Right hindlimb (tissue), 1 donor: ENCODE measurements at regions not wholly inside any gene's neighbourhood (a gene's known extent, or its start where the extent isn't known, plus 50 kb on each side); places are given as distances from the start of the nearest gene placed in this dataset.

ENCODE experiments used
- DNase-seq: peaks from one replicate; pipeline ENCODE4 v3.0.0-alpha.2; 2018

DNA sequence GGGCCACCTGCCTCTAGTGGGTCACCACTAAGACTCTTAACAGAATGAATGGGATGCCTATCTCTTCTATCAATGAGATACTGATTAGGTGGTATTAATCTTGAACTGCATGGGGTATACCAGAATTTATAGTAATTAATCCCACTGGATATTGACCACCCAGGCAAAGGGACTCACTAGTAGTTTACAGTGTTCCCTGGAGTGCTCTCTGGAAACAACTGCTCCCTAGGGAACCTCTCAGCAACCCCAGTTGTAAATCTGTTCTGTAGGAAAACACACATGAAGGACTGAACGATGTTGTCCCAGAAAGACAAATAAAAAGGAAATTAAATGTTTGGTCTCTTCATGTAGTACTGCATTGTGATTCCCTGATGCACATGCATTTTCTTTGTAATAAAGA, 430.5 kb downstream of the HLX start:
- DNase-seq, result no peak

GRCh38 chr1:221310180-221310579, 430.9 kb downstream of the HLX start:
- DNase-seq, result no peak

- no peak for DNase-seq
These were observed 426.6 kb downstream of the DUSP10 start for GRCh38 chr1:221315330-221315729.

GRCh38 chr1:221316491-221317056, 425.3 kb downstream of the DUSP10 start:
- DNase-seq, result no peak

- DNase-seq, result no peak
These were observed 424.4 kb downstream of the DUSP10 start for GRCh38 chr1:221317537-221317936.

DNA sequence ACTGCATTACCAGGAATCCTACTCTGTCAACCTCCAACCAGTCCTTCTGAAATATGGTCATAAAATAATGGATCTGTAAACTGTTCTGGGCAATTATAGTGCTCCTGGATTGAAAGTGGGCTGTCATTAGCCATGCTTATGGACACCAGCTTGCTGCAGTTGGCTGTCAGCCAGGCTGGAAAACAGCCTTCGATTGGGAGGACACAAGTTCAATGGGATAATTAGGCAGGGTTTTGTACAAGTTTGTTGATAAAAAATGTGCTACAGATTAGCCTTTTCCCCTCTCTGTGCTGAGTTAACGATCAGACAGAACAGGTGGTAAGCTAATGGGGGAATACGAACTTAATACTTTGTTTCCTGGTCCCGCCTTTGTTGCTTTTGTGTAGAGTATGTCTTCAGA, 413.9 kb downstream of the DUSP10 start:
- DNase-seq, result no peak

GRCh38 chr1:221328371-221328770, 413.5 kb downstream of the DUSP10 start:
- no peak for DNase-seq

DNA sequence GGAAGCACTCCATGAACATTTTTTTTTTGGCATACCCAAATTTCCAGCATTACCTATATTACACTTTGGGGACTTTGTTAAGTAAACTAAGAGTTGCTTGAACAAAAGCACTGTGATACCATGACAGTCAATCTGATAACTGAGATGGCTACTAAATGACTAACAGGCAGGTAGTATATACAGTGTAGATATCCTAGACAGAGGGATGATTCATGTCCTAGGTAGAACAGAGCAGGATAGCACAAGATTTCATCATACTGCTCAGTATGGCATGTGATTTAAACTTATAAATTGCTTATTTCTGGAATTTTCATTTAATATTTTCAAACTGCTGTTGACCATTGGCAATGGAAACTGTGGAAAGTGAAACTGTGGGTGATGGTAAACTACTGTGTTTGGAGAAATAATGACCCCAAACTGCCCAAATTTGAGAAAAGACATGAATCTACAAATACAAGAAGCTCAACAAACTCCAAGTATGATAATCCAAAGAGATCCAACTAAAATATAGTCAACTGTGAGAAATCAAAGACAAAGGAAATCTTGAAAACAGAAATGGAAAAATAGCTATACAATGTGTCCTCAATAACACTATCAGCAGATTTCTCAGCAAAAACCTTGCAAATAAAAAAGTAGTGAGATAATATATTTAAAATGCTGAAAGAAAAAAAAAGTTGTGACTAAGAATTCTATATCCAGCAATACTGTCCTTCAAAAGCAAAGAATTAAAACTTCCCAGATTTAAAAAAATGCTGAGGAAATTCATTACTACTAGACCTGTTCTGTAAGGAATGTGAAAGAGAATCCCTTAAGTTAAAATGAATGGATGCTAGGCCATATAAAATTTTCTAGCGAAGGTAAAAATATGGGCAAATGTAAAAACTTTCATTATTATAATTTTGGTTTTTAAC, 410.4 kb downstream of the DUSP10 start:
- no peak for DNase-seq

GRCh38 chr1:221334062-221334461, 407.8 kb downstream of the DUSP10 start:
- no peak for DNase-seq

- peak; percentile 49 for DNase-seq
These were observed 406.5 kb downstream of the DUSP10 start for GRCh38 chr1:221335161-221336101.

- DNase-seq, result no peak
These were observed 405.8 kb downstream of the DUSP10 start for GRCh38 chr1:221336126-221336525.

GRCh38 chr1:221337106-221337505, 404.8 kb downstream of the DUSP10 start:
- no peak for DNase-seq

DNA sequence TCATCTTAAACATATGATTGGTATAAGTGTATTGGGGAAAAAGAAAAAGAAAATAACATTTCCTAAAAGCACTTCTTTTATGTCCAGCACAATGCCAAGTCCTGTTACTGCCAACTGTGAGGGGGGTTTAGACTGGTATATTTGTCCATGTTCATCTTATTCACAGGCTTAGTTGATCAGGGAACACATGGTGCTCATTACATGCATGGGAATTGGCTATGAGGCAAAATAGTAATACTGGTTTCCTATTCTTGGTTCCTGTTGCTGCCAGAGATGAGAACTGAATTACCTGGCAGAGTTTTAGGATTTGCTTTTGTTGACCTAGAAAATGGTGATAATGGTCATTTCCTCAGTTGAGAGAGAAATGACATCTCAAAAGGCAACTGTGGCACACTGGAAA, 398.8 kb downstream of the DUSP10 start:
- DNase-seq, result no peak

GRCh38 chr1:221343607-221344006, 398.3 kb downstream of the DUSP10 start:
- DNase-seq, result no peak

GRCh38 chr1:221344693-221345092, 397.2 kb downstream of the DUSP10 start:
- DNase-seq, result no peak

DNA sequence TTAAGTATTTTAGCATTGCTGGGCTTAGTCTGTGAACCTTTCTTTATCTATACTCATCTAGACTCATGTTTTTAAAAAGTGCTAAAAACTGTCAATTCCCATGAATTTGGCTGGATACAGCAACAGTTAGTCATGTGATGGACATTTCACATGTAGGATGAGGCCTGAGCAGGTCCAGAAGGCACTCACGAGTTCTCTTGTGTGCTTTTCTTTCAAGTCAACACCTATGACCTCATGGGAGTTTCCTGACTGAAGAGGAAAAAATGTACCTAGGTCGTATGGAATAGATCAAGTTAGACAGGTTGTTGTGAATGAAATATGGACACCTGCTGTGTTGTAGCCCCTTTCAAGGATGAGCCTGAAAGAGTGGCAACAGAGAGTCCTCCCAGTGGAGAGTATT, 394.2 kb downstream of the DUSP10 start:
- DNase-seq, result no peak

GRCh38 chr1:221350091-221350490, 391.8 kb downstream of the DUSP10 start:
- no peak for DNase-seq

- no peak for DNase-seq
These were observed 385.2 kb downstream of the DUSP10 start for GRCh38 chr1:221356693-221357092.

DNA sequence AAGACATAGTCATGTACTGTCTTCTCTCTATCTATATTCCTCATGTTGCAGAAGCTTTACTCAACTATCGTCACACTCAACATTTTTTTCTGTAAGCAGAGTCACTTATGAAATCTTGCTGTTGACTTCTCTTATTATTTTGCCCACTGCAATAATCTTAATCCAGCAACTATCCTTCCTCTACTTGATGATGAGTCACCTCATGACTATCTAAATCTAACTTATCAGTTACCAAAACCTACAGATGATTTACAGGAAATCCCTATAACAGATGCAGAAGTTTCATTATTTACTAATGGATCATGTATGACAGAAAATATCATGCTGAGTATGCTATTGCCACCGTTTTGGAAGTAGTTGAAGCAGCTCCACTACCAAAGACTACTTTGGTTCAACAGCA, 378.9 kb downstream of the DUSP10 start:
- DNase-seq, result no peak

DNA sequence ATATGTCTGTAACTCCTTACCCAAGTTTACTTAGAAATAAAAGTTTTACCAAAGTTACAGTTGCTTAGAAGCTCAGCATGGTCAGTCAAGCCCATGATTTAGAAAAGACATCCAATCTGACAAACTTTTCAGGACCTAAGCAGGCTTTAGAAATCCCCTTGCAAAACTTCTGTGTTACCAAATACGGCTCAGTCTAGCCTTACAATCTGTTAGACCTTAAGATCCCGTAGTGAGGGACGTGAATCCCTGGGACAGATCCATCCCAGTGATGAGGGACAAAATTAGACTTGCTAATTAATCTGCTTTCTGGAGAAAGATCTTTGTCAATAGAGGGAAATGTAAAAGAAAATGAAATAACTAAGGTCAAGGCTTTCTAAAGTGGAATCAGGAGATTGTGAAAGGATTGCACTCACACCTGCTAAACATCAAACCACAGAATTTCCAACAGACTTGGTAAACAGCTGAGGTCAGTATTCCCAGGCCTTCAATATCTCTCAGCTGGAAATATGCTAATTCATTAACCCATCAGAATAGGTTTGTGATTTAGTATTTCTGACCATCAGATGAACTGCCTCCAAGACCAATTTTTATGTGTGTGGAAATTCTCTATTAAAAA, 375.3 kb downstream of the DUSP10 start:
- no peak for DNase-seq

DNA sequence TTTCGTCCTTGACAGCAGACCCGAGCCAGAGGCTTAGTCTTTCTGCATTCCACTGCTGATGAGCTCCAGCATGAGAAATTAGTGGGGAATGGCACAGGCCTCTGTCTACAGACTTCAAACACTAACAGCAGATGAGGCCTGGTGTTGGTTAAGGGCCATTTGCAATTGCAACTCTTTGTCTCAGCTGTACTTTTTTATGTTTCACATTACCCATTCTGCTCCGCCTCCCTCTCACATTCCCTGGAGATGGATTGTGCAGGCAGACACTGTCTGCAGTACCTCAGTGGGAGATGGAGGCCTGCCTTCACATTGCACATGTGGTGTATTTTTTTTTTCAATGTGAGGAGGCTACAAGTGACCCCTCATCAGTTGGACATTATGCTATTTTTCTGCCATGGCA, 370.2 kb downstream of the DUSP10 start:
- DNase-seq, result no peak

- DNase-seq, result no peak
These were observed 368.1 kb downstream of the DUSP10 start for GRCh38 chr1:221373795-221374194.

DNA sequence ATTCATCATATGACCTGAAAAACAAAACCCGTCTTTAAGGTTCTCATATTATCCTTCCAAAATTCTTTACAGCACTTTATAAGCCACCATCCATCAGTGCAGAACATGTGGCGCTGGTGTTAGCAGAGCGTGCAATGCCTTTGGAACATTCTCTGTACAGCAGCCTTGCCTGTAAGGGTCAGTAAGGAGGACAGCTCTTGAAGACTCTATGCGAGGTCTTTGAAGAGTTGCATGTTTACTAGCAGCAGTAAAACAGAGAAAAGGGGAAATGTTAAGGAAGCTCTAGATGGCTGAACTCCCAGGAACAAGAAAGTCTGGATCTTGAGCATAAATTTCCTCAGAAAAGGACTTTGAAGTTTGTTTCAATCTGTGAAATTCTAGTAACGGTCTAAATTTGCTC, 365.6 kb downstream of the DUSP10 start:
- DNase-seq, result no peak
